ENCODE measurements at regions not wholly inside any gene's neighbourhood (a gene's known extent, or its start where the extent isn't known, plus 50 kb on each side); places are given as distances from the start of the nearest gene placed in this dataset.

GRCh38 chr9:2992427-2992826 lies 148.5 kb upstream of the PUM3 start:
- intact Hi-C loops (cut with micrococcal nuclease), result no loop called here
- TF ChIP-seq, protein P1, sequence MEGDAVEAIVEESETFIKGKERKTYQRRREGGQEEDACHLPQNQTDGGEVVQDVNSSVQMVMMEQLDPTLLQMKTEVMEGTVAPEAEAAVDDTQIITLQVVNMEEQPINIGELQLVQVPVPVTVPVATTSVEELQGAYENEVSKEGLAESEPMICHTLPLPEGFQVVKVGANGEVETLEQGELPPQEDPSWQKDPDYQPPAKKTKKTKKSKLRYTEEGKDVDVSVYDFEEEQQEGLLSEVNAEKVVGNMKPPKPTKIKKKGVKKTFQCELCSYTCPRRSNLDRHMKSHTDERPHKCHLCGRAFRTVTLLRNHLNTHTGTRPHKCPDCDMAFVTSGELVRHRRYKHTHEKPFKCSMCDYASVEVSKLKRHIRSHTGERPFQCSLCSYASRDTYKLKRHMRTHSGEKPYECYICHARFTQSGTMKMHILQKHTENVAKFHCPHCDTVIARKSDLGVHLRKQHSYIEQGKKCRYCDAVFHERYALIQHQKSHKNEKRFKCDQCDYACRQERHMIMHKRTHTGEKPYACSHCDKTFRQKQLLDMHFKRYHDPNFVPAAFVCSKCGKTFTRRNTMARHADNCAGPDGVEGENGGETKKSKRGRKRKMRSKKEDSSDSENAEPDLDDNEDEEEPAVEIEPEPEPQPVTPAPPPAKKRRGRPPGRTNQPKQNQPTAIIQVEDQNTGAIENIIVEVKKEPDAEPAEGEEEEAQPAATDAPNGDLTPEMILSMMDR (IDR thresholded peaks at IDR 0.05; ENCODE audit: borderline replicate concordance), result no peak

DNA sequence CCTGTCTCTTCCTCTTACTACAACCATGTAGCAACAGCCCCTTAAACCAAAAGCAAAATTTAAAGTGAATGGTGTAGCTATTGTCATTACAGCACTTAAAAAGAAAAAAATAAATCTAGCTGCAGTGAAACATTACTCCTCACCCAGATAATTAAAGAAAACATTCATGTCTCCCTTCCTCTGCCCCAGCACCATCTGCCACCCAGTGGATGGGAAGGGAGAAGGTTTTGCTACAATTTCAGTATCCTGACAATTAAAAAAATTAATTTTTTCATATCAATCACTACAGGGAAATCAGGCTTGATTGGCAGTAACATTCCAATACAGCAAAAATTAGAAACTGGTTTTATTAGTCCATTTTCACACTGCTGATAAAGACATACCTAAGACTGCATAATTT lies 147.4 kb upstream of the PUM3 start:
- no peak overlapping the region for H3K4me3 ChIP-seq
- H3K4me1 ChIP-seq, result no peaks in the 10 kb centered on the region
- H3K27me3 ChIP-seq (ENCODE audit: low read depth), result peaks cover 28% of the 10 kb centered on the region
- TF ChIP-seq, protein P1 (IDR thresholded peaks at IDR 0.05; ENCODE audit: borderline replicate concordance), result no peak
- intact Hi-C loops (cut with micrococcal nuclease), result no loop called here
- H3K9me3 ChIP-seq (replicated peaks), result no peaks in the 10 kb centered on the region
- H3K27ac ChIP-seq (replicated peaks), result no peak overlapping the region
- no peaks in the 10 kb centered on the region for H3K36me3 ChIP-seq
- DNase-seq, result no peak

More at GRCh38 chr9:2992427-2992826, 148.5 kb upstream of the PUM3 start:
- no peaks in the 10 kb centered on the region for H3K4me1 ChIP-seq
- no peaks in the 10 kb centered on the region for H3K9me3 ChIP-seq (replicated peaks)
- no peaks in the 10 kb centered on the region for H3K36me3 ChIP-seq
- no peak overlapping the region for H3K4me3 ChIP-seq
- no peak overlapping the region for H3K27ac ChIP-seq (replicated peaks)
- H3K27me3 ChIP-seq (ENCODE audit: low read depth), result peaks cover 16% of the 10 kb centered on the region
- DNase-seq, result no peak

DNA sequence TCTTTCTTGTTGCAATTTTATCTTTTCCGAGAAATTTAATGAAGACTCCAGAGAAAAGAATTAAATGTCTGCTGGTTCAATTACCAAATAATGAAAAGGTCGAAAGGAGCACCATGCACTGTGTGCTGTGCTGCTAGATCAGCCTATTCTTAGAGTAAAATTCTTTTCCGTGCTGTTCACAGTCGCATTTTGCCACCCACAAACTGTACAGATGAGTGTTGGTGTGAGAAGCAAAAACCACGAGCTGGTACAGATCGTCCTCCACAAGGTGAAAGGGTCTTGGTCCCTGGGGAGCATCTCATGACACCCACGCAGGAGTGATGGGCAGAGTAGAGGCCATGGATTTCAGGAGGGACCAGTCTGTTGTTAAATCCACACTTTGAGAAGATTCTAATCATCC lies 143.8 kb upstream of the PUM3 start:
- Histone ChIP-seq H3K27me3 (ENCODE audit: low read depth) (peaks cover 39% of the 10 kb centered on the region), H3K36me3 (no peaks in the 10 kb centered on the region), H3K4me3 (no peak overlapping the region), H3K9me3 (replicated peaks) (peaks cover 8% of the 10 kb centered on the region), H3K4me1 (no peaks in the 10 kb centered on the region), H3K27ac (replicated peaks) (no peak overlapping the region)
- TF ChIP-seq, protein P1 (IDR thresholded peaks at IDR 0.05; ENCODE audit: borderline replicate concordance), result no peak
- no peak for DNase-seq
- intact Hi-C loops (cut with micrococcal nuclease), result no loop called here

DNA sequence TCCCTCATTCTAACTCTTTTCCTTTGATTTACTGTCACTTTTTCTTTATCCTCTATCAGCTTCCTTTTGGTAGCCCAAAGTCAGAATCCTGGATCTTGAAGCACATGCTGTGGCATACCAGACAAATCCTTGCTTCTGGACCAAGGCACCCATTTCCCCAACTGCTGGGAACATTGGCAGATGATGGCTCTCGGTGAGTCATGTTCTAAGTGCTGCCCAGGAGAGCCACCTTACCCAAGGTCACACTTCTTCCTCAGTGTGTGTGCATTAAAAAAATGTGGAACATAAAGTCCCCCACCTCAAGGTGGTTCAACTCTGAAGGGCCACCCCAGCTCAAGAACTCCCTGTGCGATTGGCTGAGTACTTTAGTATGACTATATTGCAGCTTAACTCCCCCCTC lies 141.4 kb upstream of the PUM3 start:
- H3K4me3 ChIP-seq, result no peak overlapping the region
- TF ChIP-seq, protein P1 (IDR thresholded peaks at IDR 0.05; ENCODE audit: borderline replicate concordance), result no peak

GRCh38 chr9:2984491-2984890 lies 140.6 kb upstream of the PUM3 start:
- Histone ChIP-seq H3K4me1 (no peaks in the 10 kb centered on the region), H3K4me3 (no peak overlapping the region), H3K9me3 (replicated peaks) (peaks cover 8% of the 10 kb centered on the region), H3K27me3 (ENCODE audit: low read depth) (peaks cover 39% of the 10 kb centered on the region), H3K36me3 (no peaks in the 10 kb centered on the region), H3K27ac (replicated peaks) (no peak overlapping the region)
- DNase-seq, result no peak
- TF ChIP-seq, protein P1 (IDR thresholded peaks at IDR 0.05; ENCODE audit: borderline replicate concordance), result no peak
- intact Hi-C loops (cut with micrococcal nuclease), result no loop called here

More for the DNA sequence above, 141.4 kb upstream of the PUM3 start:
- Histone ChIP-seq H3K9me3 (replicated peaks) (peaks cover 8% of the 10 kb centered on the region), H3K36me3 (no peaks in the 10 kb centered on the region), H3K4me1 (no peaks in the 10 kb centered on the region), H3K27me3 (ENCODE audit: low read depth) (peaks cover 39% of the 10 kb centered on the region), H3K27ac (replicated peaks) (no peak overlapping the region)
- intact Hi-C loops (cut with micrococcal nuclease), result no loop called here
- DNase-seq, result no peak
